SH-SY5Y (cell line): ENCODE measurements at regions not wholly inside any gene's neighbourhood (a gene's known extent, or its start where the extent isn't known, plus 50 kb on each side); places are given as distances from the start of the nearest gene placed in this dataset.

Experiments
- GATA2 ChIP-seq: IDR thresholded peaks from 2 replicates; pipeline ENCODE4 v1.6.1; 2011; ENCODE audit warnings: mild to moderate bottlenecking, low read depth, low read length
- GATA3 ChIP-seq: IDR thresholded peaks from 2 replicates; pipeline ENCODE4 v1.6.1; 2011; ENCODE audit warnings: low read depth, mild to moderate bottlenecking, low read length, moderate library complexity

DNA sequence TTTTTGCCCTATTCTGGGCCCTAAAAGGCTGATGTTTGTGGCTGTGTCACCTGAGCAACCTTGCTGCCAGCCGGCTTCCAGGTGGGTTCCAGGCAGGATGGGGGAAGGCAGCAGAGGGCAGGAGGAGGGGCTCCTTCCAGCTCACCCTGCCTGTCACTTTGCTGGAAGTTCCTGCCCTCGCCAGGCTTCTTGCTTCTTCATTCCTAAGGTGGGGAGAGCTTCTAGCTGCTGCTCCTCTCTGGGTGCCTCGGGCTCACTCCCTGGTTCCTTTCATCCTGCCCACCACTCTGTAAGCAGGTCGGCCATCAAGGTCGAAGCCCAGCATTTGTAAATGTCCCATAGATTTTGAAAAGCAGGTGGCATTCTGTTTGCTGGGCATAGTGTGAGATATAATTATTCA is 249.4 kb upstream of the HS6ST1 start:
- TF ChIP-seq GATA3 (no peak), GATA2 (no peak)
